ENCODE measurements at regions not wholly inside any gene's neighbourhood (a gene's known extent, or its start where the extent isn't known, plus 50 kb on each side); places are given as distances from the start of the nearest gene placed in this dataset.

DNA sequence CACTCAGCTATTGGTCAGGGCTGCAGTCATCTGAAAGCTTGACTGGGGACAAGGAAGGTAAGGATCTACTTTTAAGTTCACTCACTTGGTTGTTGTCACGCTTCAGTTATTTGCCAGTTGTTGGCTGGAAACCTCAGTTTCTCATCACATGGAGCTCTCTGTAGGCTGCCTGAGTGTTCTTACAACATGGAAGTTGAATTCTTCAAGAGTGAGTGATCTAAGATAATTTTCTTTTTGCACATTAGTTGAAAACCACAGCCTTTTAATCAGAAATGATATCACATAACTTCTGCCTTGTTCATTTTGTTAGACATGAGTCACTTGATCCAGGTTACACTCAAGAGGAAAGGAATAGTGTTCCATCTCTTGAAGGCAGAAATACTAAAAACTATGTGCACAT, 552.7 kb downstream of the RAPGEF2 start (continued):
- TF ChIP-seq, protein P1, sequence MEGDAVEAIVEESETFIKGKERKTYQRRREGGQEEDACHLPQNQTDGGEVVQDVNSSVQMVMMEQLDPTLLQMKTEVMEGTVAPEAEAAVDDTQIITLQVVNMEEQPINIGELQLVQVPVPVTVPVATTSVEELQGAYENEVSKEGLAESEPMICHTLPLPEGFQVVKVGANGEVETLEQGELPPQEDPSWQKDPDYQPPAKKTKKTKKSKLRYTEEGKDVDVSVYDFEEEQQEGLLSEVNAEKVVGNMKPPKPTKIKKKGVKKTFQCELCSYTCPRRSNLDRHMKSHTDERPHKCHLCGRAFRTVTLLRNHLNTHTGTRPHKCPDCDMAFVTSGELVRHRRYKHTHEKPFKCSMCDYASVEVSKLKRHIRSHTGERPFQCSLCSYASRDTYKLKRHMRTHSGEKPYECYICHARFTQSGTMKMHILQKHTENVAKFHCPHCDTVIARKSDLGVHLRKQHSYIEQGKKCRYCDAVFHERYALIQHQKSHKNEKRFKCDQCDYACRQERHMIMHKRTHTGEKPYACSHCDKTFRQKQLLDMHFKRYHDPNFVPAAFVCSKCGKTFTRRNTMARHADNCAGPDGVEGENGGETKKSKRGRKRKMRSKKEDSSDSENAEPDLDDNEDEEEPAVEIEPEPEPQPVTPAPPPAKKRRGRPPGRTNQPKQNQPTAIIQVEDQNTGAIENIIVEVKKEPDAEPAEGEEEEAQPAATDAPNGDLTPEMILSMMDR (IDR thresholded peaks at IDR 0.05; ENCODE audit: control extremely low read depth in 1 of 3, insufficient read depth in 1 of 3, low read depth in 1 of 3, low read length in 3 of 3), result no peak
- TF ChIP-seq, protein P2, sequence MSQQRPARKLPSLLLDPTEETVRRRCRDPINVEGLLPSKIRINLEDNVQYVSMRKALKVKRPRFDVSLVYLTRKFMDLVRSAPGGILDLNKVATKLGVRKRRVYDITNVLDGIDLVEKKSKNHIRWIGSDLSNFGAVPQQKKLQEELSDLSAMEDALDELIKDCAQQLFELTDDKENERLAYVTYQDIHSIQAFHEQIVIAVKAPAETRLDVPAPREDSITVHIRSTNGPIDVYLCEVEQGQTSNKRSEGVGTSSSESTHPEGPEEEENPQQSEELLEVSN (IDR thresholded peaks at IDR 0.05), result no peak

Measured in H1 (cell line).